ENCODE measurements at regions not wholly inside any gene's neighbourhood (a gene's known extent, or its start where the extent isn't known, plus 50 kb on each side); places are given as distances from the start of the nearest gene placed in this dataset.

DNA sequence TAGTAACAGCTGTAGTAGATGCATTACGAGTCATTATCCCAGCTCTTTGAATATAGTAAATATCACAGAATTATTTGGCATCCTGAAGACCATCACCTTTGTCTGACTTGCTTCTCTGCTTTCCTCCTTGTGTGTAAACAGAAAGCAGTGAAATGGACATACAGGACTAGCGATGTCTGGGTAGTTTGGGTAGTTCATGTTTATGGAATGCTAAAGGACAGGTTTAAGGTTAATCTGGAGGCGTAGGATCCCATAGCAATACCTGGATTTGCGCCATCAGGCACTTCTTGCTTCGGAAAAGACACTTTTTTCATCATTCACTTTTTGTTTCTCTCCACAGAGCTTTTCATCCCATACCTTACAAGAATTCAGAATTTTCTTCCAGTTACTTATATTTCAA lies 232.2 kb downstream of the GPAT3 start:
- Histone ChIP-seq H3K36me3 (ENCODE audit: insufficient read depth, low read length) (no peaks in the 10 kb centered on the region), H3K4me3 (ENCODE audit: low read length) (no peak overlapping the region), H3K9me3 (ENCODE audit: insufficient read depth, low read depth, low read length) (no peaks in the 10 kb centered on the region), H3K4me1 (ENCODE audit: insufficient read depth, low read length) (no peaks in the 10 kb centered on the region), H3K27ac (ENCODE audit: low read depth, low read length) (no peak overlapping the region), H3K9ac (ENCODE audit: low read depth, low read length) (no peak overlapping the region), H3K27me3 (ENCODE audit: insufficient read depth, low read length) (no peaks in the 10 kb centered on the region)
- WGBS: 96% methylated on average over 4 of the region's 5 CpGs

DNA sequence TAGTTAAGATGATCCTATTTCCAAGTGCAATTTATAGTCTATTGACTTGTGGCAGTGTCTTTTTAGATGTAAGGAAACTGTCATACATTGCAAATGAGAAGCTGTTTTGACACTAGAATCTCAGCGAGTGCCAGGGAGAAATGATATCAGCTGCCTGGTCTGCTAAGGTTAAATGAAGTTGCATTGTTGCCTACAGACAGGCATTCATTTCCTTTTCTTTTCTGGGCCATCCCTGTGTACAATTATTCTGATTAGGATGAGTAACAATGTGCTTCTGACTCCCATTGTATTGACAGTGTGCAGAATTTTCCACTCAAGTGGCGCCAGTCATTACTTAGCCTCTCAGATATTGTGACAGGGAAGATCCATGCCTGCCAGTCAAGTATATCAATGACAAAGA lies 231.2 kb downstream of the GPAT3 start:
- H3K36me3 ChIP-seq (ENCODE audit: insufficient read depth, low read length): no peaks in the 10 kb centered on the region
- H3K27me3 ChIP-seq (ENCODE audit: insufficient read depth, low read length): no peaks in the 10 kb centered on the region
- 94% methylated on average over 2 of the region's 2 CpGs for WGBS
- H3K9ac ChIP-seq (ENCODE audit: low read depth, low read length): no peak overlapping the region
- no peaks in the 10 kb centered on the region for H3K4me1 ChIP-seq (ENCODE audit: insufficient read depth, low read length)
- H3K27ac ChIP-seq (ENCODE audit: low read depth, low read length): no peak overlapping the region
- H3K4me3 ChIP-seq (ENCODE audit: low read length): no peak overlapping the region
- no peaks in the 10 kb centered on the region for H3K9me3 ChIP-seq (ENCODE audit: insufficient read depth, low read depth, low read length)

DNA sequence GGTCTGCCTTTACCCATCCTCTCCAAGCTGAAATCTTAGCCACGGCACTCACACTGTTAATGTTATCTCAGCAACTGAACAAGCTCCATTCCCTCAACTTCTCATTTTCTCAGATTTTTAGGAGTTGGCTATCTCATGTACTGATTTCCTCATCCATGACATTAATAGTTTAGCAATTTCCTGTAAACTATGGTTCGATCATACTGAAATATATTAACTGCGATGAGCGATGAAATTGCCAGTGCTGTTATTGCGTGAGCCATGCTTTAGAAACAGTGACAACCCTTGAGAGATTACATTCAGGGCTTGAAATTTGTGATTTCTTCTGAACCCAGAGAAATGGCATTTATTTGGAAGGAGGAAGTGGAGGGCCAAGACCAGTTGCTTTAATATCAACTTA lies 223.7 kb downstream of the GPAT3 start:
- WGBS: 96% methylated on average over 5 of the region's 5 CpGs
- H3K27me3 ChIP-seq (ENCODE audit: insufficient read depth, low read length): no peaks in the 10 kb centered on the region
- H3K4me1 ChIP-seq (ENCODE audit: insufficient read depth, low read length): no peaks in the 10 kb centered on the region
- H3K27ac ChIP-seq (ENCODE audit: low read depth, low read length): no peak overlapping the region
- no peaks in the 10 kb centered on the region for H3K36me3 ChIP-seq (ENCODE audit: insufficient read depth, low read length)
- H3K9me3 ChIP-seq (ENCODE audit: insufficient read depth, low read depth, low read length): no peaks in the 10 kb centered on the region
- no peak overlapping the region for H3K4me3 ChIP-seq (ENCODE audit: low read length)
- no peak overlapping the region for H3K9ac ChIP-seq (ENCODE audit: low read depth, low read length)

DNA sequence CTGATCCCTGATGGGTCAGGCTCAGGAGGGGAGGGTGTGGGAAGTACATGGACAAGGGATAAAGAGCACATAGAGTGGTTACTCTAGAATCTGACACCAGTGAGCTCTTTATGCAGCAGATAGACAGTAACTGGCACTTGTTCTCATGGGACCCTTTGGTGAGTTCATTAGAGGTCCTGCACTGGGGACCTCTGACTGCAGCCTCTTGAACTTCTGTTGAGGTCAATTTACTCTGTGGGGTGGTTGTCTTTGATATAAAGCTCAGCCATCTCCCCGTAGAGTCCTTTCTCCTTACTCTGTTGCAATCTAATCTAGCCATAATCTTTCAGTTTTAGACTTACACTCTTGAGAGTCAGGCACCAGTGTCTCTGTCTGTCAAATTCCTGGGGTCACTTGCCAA lies 222.4 kb downstream of the GPAT3 start:
- H3K27me3 ChIP-seq (ENCODE audit: insufficient read depth, low read length): no peaks in the 10 kb centered on the region
- no peaks in the 10 kb centered on the region for H3K9me3 ChIP-seq (ENCODE audit: insufficient read depth, low read depth, low read length)
- 79% methylated on average over 1 of the region's 1 CpG for WGBS
- H3K4me3 ChIP-seq (ENCODE audit: low read length): no peak overlapping the region
- no peaks in the 10 kb centered on the region for H3K4me1 ChIP-seq (ENCODE audit: insufficient read depth, low read length)
- H3K36me3 ChIP-seq (ENCODE audit: insufficient read depth, low read length): no peaks in the 10 kb centered on the region
- no peak overlapping the region for H3K27ac ChIP-seq (ENCODE audit: low read depth, low read length)
- no peak overlapping the region for H3K9ac ChIP-seq (ENCODE audit: low read depth, low read length)

DNA sequence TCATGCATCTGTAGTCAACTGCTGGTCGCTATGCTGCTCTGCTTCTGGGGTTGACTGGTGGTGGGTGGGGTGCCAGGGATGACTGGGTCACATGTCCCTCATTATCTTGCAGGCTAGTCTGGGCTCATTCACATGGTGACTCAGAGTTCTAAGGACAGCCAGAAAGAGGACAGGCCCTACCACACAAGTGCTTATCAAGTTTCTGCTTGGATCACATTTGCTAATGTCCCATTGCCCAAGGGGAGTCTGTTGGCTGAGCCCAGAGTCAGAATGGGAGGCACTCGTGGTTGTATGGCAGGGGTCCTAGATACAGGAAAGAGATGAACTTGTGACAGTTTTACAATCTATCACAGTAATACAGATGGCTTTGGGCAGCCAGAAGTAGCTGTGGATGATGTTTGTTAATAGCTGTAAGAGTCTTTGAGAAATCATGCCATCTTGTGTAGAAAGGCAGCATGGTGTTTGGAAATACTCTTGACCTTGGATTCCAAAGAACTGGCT lies 221.3 kb downstream of the GPAT3 start:
- Histone ChIP-seq H3K4me1 (ENCODE audit: insufficient read depth, low read length) (no peaks in the 10 kb centered on the region), H3K27ac (ENCODE audit: low read depth, low read length) (no peak overlapping the region), H3K4me3 (ENCODE audit: low read length) (no peak overlapping the region), H3K9ac (ENCODE audit: low read depth, low read length) (no peak overlapping the region), H3K9me3 (ENCODE audit: insufficient read depth, low read depth, low read length) (no peaks in the 10 kb centered on the region), H3K27me3 (ENCODE audit: insufficient read depth, low read length) (no peaks in the 10 kb centered on the region), H3K36me3 (ENCODE audit: insufficient read depth, low read length) (no peaks in the 10 kb centered on the region)
- 71% methylated on average over 2 of the region's 2 CpGs for WGBS

DNA sequence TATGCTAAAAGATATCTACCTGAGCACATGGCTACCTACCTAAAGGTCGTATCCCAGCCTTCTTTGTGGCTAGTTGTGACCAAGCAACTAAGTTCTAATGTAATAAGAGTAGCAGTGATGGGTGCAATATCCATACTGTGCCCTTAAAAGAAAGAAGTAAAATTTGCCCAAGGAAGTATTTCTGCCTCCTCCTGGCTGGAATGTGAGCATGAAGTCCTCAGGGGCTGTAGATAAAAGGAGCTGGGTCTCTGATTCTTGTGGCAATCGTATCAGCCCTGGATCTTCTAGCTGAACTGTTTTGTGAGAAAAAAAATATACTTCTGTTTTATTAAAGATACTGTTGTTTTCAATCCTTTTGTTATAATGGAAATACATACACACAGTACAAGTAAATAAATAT lies 217.4 kb downstream of the GPAT3 start:
- H3K4me3 ChIP-seq (ENCODE audit: low read length): no peak overlapping the region
- no peaks in the 10 kb centered on the region for H3K27me3 ChIP-seq (ENCODE audit: insufficient read depth, low read length)
- no peaks in the 10 kb centered on the region for H3K36me3 ChIP-seq (ENCODE audit: insufficient read depth, low read length)
- no peak overlapping the region for H3K9ac ChIP-seq (ENCODE audit: low read depth, low read length)
- H3K27ac ChIP-seq (ENCODE audit: low read depth, low read length): no peak overlapping the region
- H3K9me3 ChIP-seq (ENCODE audit: insufficient read depth, low read depth, low read length): no peaks in the 10 kb centered on the region
- 100% methylated on average over 2 of the region's 2 CpGs for WGBS
- H3K4me1 ChIP-seq (ENCODE audit: insufficient read depth, low read length): no peaks in the 10 kb centered on the region

DNA sequence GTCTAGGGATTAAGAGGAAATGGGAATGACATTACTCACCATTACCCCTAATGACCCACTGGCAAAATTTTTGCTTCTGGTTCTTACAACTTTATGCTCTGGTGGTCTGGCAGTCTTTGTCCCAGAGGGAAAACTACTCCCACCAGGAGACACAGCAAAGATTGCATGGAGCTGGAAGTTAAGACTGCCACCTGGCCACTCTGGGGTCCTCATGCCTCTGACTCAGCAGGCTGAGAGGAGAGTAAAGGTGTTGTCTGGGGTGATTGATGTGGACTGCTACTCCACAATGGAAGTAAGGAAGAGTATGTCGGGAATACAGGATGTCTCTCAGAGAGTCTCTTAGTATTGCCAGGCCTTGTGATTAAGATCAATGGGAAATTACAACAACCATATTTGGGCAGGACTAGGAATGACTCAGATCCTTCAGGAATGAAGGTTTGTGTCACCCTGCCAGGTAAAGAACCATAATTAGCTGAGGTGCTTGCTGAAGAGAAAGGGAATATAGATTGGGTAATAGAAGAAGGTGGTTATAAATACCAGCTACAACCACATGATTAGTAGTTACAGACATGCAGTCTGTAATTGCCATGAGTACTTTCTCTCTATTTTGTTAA lies 215.5 kb downstream of the GPAT3 start:
- H3K9me3 ChIP-seq (ENCODE audit: insufficient read depth, low read depth, low read length): no peaks in the 10 kb centered on the region
- no peak overlapping the region for H3K27ac ChIP-seq (ENCODE audit: low read depth, low read length)
- H3K36me3 ChIP-seq (ENCODE audit: insufficient read depth, low read length): no peaks in the 10 kb centered on the region
- H3K4me3 ChIP-seq (ENCODE audit: low read length): no peak overlapping the region
- H3K27me3 ChIP-seq (ENCODE audit: insufficient read depth, low read length): no peaks in the 10 kb centered on the region
- H3K4me1 ChIP-seq (ENCODE audit: insufficient read depth, low read length): no peaks in the 10 kb centered on the region
- WGBS: 71% methylated on average over 1 of the region's 1 CpG
- no peak overlapping the region for H3K9ac ChIP-seq (ENCODE audit: low read depth, low read length)

DNA sequence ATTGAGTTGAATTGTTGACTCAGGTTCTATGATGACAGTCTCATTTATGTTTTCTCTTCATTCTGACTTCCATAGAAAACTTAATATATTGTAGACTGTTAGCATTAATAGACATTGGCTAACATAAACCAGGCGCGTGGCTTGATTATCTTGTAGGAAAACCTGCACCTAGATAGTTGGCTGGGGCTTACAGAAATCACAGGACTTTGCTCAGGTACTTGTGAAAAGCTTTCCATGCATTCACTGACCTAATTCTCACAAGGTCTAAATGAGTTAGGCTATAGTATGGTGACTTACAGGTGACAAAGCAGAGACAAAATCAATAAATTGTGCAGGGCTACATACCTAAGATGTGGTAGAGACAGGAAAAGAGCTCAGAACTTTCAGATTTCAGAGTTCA lies 212.8 kb downstream of the GPAT3 start:
- Histone ChIP-seq H3K9ac (ENCODE audit: low read depth, low read length) (no peak overlapping the region), H3K9me3 (ENCODE audit: insufficient read depth, low read depth, low read length) (no peaks in the 10 kb centered on the region), H3K4me1 (ENCODE audit: insufficient read depth, low read length) (no peaks in the 10 kb centered on the region), H3K36me3 (ENCODE audit: insufficient read depth, low read length) (no peaks in the 10 kb centered on the region), H3K27me3 (ENCODE audit: insufficient read depth, low read length) (no peaks in the 10 kb centered on the region), H3K27ac (ENCODE audit: low read depth, low read length) (no peak overlapping the region), H3K4me3 (ENCODE audit: low read length) (no peak overlapping the region)
- WGBS: 100% methylated on average over 2 of the region's 2 CpGs

DNA sequence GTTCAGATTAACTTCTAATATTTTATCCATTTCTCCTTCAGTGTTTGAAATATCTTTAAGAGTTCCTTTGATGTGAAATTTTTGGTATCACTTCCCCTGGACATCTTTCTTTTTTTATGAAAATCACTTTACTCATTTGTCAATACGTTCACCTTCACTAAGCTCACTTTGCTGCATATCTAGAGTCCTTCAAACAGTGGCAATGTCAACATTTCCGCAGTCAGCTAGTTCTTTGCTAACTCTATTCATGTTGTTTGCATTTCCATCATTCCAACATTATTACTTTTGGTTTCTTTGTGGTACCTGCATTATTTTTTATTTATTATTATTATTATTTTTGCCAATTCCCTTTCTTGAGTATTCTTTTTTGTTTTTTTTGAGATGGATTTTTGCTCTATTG lies 203.0 kb downstream of the GPAT3 start:
- Histone ChIP-seq H3K9me3 (ENCODE audit: insufficient read depth, low read depth, low read length) (no peaks in the 10 kb centered on the region), H3K36me3 (ENCODE audit: insufficient read depth, low read length) (no peaks in the 10 kb centered on the region), H3K4me1 (ENCODE audit: insufficient read depth, low read length) (no peaks in the 10 kb centered on the region), H3K27me3 (ENCODE audit: insufficient read depth, low read length) (no peaks in the 10 kb centered on the region), H3K9ac (ENCODE audit: low read depth, low read length) (no peak overlapping the region), H3K4me3 (ENCODE audit: low read length) (no peak overlapping the region), H3K27ac (ENCODE audit: low read depth, low read length) (no peak overlapping the region)
- 93% methylated on average over 2 of the region's 2 CpGs for WGBS

DNA sequence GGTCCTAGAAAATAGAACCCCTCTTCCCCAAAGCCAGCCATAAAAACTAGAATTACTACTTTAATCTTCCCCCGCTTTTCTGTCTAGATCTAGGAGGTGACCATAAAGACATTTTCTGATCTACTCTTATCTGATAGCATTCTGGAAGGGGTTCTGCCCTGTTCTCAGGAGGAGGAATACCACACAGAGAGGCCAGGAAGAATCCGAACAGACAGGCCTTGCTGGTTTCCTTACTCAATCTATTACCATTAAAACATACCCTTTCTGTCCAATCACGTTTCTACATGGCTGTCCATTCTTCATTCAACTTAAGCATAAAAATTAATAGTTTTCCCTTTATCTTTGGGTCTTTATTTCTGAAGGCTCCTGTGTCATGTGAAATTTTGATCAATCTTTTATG lies 198.7 kb downstream of the GPAT3 start:
- no peak overlapping the region for H3K27ac ChIP-seq (ENCODE audit: low read depth, low read length)
- H3K4me1 ChIP-seq (ENCODE audit: insufficient read depth, low read length): no peaks in the 10 kb centered on the region
- H3K4me3 ChIP-seq (ENCODE audit: low read length): no peak overlapping the region
- 95% methylated on average over 3 of the region's 3 CpGs for WGBS
- no peaks in the 10 kb centered on the region for H3K27me3 ChIP-seq (ENCODE audit: insufficient read depth, low read length)
- no peak overlapping the region for H3K9ac ChIP-seq (ENCODE audit: low read depth, low read length)
- peaks cover 5% of the 10 kb centered on the region; the same call in 1 of the 2 replicates for H3K9me3 ChIP-seq (ENCODE audit: insufficient read depth, low read depth, low read length)
- H3K36me3 ChIP-seq (ENCODE audit: insufficient read depth, low read length): no peaks in the 10 kb centered on the region

DNA sequence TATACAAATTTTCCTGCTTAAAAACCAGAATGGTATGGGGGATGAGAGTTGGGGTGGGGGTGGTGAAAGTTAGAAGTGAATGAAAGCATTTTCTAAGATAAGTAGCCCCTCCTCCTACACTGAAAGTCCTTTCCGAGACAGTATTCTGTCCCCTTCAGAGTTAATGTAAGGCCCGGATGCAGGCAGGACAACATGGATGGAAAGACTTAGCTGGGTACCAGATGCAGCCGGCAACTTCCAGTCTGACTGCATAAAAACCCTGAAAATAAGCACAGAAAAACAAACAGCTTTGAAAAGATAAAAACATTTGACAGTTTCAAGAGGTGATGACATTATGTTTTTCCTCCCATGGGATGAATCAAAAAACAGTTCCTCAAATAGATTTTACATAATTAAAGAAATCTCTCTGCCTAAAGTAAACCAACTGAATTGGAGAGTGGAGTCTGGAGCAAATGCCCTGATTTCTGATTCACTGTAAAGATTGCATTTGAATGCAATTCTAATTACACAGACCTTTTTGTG lies 196.3 kb downstream of the GPAT3 start:
- Histone ChIP-seq H3K4me1 (ENCODE audit: insufficient read depth, low read length) (no peaks in the 10 kb centered on the region), H3K27ac (ENCODE audit: low read depth, low read length) (no peak overlapping the region), H3K9me3 (ENCODE audit: insufficient read depth, low read depth, low read length) (peaks cover 5% of the 10 kb centered on the region; the same call in 1 of the 2 replicates), H3K4me3 (ENCODE audit: low read length) (no peak overlapping the region), H3K27me3 (ENCODE audit: insufficient read depth, low read length) (no peaks in the 10 kb centered on the region), H3K9ac (ENCODE audit: low read depth, low read length) (no peak overlapping the region), H3K36me3 (ENCODE audit: insufficient read depth, low read length) (no peaks in the 10 kb centered on the region)
- 80% methylated on average over 3 of the region's 3 CpGs for WGBS

DNA sequence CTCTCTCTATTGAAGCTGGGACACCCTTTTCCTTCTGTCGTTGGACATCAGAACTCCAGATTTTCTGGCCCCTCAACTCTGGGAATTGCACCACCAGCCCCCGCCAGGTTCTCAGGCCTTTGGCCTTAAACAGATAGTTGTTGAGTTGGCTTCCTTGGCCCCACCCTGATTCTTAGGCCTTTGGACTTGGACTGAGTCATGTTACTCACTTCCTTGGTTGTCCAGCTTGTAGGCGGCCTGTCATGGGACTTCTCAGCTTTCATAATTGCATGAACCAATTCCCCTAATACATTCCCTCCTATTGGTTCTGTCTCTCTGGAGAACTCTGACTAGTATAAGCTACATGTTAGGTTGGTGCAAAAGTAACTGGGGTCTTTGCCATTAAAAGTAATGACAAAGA lies 195.7 kb downstream of the GPAT3 start:
- no peak overlapping the region for H3K27ac ChIP-seq (ENCODE audit: low read depth, low read length)
- no peaks in the 10 kb centered on the region for H3K4me1 ChIP-seq (ENCODE audit: insufficient read depth, low read length)
- no peak overlapping the region for H3K9ac ChIP-seq (ENCODE audit: low read depth, low read length)
- H3K4me3 ChIP-seq (ENCODE audit: low read length): no peak overlapping the region
- no peaks in the 10 kb centered on the region for H3K27me3 ChIP-seq (ENCODE audit: insufficient read depth, low read length)
- 94% methylated on average over 3 of the region's 3 CpGs for WGBS
- no peaks in the 10 kb centered on the region for H3K36me3 ChIP-seq (ENCODE audit: insufficient read depth, low read length)
- peaks cover 5% of the 10 kb centered on the region; the same call in 1 of the 2 replicates for H3K9me3 ChIP-seq (ENCODE audit: insufficient read depth, low read depth, low read length)
